NOMO-1 treated with dmso at 0.1 percent for 144 hours (cell line): ENCODE measurements at regions not wholly inside any gene's neighbourhood (a gene's known extent, or its start where the extent isn't known, plus 50 kb on each side); places are given as distances from the start of the nearest gene placed in this dataset.

Experiments used
- DNase-seq: peaks from one replicate; lab custom pipeline; 2025; ENCODE audit not compliant: unreplicated experiment; lab: John Stamatoyannopoulos, UW

DNA sequence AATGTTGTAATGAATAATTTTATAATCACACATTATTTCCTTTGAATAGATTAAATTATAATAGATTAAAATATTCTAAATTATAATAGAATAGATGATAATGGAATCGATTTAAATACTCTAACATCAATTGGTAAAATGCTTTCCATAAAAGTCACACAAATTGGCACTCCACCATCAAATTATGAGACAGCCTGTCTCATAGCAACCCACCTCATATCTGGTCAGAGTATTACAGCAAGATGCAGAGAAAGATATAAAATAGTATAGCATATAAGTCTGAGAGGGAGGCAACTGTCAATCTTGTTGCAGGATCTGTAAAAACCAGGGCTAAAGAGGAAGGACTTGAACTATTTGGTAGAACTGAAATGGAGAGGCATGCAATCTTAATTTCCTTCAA, 98.4 kb upstream of the NCKAP5 start:
- no peak for DNase-seq

DNA sequence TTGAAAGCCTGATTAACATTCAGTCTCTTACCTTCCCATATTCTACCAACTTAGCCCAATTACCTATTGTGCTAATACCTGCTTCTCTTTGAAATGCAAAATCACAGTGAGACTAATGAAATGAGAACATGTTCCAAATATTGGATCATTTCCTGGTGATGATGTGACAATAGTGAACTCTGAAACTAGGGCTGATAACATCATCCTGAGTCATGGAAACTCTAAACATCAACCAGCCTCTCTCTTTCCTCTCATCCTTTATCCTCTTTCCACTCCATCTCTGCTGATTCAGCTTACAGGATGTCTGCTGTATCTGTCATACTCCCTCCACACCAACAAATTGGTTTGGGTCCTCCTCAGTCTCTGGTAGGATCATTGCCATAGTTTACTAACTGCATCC, 98.8 kb upstream of the NCKAP5 start:
- DNase-seq = no peak

DNA sequence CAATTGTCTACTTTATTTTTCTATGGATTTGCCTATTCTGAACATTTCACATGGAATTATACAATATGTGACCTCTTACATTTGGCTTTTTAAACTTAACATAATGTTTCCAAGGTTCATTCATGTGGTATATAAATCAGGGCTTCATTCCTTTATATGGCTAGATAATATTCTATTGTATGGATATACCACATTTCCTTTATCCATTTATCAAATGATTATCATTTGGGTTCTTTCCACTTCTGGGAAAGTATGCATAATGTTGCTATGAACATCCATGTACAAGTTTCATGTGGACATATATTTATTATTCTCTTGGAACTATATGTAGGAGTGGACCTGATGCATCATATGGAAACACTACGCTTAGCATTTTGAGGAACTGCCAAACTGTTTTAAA, 99.7 kb upstream of the NCKAP5 start:
- DNase-seq = no peak

DNA sequence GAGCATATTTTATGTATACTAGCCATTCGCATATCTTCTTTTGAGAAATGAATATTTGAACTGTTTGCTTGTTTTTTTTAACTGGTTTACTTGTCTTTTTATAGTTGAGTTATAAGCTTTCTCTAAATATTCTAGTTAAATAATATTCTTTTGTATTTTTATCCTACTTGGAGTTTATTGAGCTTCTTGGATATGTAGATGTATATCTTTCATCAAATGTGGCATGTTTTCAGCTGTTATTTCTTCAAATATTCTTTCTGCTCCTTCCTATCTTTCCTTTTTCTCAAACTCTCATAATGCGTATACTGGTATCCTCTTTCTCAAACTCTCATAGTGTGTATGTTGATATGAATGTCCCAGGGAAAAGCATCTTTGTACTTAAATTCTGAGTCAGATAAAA, 100.3 kb upstream of the NCKAP5 start:
- DNase-seq = no peak

DNA sequence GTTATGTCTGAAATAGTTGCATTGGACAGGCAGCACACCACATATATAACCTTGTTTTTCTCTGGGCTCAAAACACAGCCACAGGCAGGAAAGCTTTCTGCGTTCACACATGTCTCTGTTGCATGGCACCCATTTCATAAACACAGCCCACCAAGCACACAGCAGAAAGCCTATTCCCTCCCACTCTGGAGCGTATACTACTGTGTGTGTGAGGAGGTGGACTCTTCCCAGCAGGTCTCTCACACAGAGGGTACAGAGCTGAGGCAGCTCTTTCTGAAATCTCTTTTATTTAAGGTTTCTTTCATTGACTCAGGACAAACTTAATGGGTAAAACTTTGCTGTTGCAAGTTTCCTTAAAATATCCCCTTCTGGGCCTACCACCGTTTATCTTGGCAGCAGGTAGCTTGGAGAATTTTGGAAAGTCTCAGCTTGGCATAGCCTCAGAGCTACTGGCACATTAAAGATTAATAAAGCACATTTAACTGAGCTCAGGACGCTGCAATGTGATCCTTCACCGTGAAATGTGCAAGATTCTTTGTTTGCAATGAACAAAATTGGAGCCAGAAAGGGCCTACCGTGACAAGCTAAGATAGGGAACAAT, 105.1 kb upstream of the NCKAP5 start:
- no peak for DNase-seq

DNA sequence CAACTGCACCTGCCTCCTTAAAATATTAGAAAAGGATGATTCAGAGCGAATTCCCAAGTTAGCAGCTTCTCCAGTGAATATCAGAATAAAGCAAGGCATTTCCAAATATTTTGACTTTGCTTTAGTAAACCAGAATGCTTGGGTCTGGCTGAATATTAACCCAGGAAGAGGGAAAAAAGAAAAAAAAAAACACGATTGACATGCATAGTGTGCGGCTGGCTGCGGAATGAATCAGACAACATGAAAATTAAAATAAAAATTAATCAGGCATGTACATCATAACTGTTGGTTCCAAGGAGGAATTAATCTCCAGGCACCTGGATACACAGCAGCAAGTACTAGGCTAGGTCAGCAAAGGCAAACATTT, 105.8 kb upstream of the NCKAP5 start:
- DNase-seq = no peak

DNA sequence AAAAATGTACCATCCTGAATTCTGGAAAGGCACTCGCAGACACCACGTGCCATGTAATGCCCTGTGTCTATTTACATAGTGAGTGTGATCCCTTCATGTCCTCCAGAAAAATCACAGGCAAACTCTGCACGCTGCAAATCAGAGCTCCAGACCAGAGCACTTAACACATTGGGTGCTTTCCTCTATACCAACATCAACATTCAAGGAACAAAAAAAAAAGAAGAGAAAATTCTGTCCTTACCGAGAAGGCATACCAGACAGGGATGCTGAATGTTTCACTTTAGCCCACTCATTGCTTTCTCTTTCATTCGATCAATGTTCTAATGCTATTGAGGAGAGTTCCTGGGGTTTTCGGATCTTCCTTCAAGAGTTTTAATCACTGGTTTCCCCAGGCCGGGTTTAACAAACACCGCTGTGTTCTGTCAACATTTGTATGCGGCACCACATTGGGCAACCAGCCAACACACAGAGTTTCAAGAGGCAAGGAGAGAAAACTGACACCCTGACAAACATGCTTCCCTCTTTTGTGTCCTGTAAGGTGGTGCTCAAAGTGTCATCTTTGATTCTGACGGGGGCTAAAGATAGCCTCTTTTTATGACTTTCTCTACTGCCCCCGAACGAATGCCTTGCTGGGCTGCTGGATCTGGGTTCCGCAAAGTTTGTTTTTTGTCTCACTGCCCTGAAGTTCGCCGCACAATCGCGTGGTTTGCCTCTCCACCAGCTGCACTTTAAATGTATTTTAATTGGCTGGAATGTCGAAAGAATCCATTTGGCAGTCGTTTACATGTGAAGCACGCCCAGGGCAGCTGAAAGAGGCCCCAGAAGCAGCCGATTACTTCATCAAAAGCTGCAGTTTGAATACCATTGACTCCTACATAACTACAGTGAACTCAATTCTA, 106.4 kb upstream of the NCKAP5 start:
- DNase-seq = no peak

DNA sequence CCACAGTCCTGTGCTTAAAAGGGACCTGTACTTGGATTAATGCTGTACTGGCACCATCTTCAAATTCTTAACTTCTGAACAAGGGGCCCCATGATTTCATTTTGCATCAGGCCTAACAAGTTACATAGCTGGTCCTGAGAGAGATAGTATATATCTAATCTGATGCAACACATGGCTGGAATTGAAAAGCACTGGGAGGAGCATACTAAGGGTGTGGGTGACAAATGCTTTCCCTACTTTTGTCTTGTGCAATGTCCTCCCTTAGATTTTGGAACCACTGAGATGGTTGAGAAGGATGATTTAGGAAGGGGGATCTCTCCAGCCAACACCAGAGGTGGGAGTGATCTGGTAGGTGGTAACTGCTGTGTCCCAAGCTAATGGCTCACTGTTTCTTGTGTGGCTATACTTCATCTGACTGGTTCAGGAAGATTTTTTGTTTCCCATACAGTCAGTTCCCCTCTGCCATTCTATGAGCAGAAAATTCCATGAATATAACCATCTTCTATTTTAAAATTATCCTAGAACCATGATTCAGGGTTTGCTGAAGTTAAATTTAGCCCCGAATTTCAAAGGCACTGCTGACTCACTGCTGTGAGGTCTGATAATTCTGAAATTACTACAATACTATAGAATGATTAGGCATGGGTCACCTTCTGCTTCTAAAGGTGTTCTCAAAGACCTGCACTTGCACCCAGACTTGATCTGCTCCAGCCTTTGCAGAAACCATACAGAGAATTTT, 108.3 kb upstream of the NCKAP5 start:
- DNase-seq = no peak

DNA sequence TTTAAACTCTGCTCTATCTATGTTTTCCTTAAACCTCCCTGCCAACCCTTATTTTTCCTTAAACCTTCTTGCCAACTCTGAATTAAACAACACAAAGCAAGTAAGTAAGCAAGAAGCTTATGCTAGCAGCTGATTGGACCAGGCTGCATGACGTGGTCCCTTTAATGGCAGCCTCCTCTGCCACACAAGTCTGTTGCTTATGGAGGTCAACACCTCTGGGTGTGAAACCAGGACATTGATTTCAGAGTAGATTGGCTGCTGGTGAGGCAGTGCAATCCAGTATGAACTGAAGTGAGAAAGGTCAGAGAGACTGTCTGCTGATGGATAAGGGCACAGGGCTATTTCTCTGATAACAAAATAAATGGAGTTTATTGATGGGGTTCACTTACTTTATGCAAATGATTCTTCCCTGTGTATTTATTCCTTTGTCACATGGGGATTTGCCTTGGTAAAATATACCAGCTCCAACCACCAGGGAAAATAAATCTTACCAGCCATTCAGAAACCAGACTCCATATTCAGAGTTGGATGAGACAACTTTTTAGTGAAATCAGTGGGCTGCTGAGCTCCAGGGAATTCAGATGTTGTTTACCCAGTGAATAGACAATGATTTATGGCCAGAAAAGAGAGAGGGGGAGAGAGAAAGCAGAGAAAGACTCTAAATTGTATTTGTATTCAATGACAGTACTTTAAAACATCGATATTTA, 112.2 kb upstream of the NCKAP5 start:
- no peak for DNase-seq

DNA sequence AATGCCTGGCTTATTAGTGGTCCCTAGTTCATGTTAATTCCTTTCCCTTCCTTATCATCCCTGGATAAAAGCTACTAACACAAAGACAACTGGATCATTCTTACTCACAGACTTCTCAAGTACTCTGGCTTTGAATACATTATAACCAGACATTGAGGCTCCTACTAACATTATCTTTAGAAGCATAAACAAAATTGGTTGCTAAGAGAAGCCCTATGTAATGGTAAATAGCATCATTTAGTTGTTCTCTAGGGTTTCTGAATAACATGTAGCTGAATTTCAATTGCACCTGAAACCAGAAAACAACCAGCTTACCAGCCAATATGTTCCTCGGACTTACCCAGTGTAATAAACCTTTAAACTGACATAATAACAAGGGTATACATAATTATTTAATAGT, 114.1 kb upstream of the NCKAP5 start:
- no peak for DNase-seq

DNA sequence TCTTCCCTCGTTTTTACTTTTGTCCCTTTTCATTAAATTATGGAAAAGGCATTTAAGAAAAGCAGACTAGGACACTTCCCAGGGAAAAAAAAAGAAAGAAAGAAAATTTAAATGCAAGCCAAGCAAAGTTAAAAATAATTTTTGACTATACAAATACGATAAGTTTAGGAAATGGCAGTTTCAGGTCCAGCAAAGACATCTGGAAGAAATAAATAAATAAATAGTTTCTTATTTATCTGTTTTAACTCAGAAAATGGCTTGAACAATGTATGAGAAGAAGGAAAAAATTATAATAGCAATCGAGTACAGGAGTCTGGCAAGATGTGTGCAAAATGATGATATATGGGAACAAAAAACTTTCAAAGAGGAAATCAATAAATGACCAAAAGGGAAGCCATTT, 114.6 kb upstream of the NCKAP5 start:
- no peak for DNase-seq

DNA sequence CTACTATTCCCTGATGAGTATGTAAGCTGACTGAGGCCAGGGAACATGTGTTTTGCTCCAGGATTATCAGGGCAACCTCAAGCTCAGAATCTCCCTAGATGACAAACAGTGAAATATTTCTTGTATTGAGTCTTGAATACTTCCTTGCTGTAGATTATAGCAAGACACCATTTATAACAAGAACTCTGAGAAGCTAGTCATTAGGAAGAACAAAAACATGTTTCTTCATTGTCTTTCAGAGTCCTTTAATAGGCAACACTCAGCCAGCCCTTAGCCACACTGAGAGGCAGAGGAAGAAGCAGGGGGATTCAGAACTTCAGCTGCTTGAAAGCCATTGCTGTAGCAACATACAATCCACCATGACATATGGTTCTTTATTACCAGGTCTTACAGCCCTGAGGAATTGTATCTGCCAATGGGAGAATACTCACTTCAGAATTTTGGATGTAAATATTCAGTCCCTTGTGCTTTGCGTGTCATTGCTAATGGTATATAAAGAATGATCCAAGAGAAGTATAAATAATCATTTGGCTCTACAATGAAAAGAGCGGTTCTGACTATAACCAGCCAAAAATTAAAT, 117.5 kb upstream of the NCKAP5 start:
- no peak for DNase-seq

DNA sequence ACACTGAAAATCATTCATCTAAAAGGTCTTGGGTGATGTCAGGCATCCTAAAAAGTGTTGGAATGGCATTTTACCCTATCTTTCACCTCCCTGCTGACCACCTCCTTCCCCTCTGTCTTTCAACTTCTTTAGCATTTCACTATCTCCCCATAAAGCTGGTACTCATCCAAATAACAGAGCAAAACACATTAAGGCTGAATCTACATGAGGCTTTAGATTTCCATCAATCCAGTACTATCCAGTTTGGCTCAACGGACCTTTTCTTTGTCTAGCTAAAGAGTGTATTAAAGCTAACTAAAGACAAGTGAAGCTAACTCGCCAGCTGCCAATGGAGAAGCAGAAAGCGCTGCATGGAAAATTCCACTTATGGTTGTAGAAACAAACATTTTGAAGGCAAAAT, 122.5 kb upstream of the NCKAP5 start:
- no peak for DNase-seq

DNA sequence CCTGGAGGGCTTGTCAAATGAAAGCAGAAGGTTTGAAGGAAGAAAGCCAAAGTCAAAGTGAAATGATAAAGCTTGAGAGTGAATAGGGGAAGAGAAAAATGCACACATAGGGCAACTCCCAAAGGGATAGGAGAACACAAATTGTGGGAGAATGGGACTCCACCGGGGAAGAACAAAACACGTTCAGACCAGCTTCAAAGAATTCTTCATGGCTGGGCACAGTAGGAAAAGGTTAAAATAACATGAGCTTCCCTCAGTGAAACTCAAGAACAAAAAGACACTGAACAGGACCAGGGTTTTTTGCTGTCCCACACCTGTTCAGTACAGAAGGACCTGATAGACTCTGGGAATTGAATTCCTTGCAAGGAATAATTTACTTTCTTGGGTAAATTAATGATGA, 123.1 kb upstream of the NCKAP5 start:
- DNase-seq = no peak

DNA sequence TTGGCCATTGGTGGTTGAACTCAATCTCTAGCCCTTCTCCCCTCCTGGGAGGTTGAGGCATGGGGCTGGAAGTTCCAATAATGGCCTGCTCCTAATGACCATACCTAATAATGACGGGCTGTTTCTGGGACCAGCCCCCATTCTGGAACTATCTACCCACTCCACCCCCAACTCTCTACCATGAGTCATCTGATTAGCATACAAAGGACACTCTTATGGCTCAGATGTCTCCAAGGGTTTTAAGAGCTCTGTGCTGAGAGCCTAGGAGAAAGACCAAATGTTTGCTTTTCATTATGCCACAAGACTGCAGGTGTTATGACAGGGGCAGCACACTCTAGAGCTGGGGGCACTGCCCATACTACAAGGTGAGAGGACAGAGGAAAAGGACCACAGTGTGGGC, 137.0 kb upstream of the NCKAP5 start:
- no peak for DNase-seq

DNA sequence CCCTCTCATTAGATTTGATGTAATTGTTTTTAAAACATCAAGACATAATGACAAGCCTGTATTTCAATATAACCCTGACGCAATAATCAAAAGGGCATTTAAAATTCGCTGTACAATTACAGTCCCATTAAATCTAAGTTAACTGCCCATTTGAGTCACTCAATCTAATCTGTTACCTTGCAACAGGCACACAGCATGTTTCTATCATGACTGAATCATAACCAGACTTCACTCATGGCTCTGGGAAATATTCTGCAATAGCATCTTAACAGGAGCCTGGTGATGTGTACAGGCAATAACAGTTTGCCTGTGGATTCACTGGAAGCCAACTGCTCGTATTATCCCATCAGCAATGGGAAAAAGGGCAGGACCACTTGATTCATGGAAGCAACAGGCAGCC, 142.3 kb upstream of the NCKAP5 start:
- no peak for DNase-seq

DNA sequence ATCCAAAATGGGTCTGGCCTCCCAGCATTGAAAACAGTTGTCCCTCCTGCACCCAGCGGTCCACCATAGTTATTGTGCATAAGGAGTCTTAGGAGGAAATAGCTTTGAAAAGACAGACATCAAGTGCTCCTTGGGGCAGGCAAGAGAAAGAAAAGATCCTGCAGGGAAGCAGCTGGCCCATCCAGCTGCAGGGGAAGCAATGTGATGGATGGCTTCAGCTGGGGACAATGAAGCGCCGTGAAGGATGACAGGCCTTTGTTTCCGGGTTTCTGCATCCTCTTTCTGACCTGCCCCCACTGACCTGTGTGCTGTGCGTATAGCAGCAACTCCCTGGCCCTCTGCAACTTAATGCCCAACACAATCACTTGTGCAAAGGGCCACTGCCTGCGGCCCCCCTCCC, 142.9 kb upstream of the NCKAP5 start:
- DNase-seq = no peak

DNA sequence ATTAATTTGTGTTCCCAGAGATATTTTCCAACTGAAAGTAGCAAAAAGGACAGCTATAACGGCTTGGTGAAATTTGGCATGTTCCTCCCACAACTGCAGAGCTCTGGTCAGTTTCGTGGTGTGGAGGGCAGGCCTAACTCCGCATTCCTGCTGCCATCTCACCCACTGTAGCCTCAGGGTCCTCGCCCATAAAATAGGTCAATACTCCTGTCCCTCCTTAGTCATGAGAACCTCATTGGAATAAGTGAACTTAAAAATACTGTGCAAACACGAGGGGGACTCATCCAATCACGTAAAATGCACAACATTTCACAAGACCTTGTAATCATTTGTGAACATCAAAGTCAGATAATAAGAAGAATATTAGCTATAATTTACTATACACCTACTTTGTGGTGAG, 143.5 kb upstream of the NCKAP5 start:
- no peak for DNase-seq

DNA sequence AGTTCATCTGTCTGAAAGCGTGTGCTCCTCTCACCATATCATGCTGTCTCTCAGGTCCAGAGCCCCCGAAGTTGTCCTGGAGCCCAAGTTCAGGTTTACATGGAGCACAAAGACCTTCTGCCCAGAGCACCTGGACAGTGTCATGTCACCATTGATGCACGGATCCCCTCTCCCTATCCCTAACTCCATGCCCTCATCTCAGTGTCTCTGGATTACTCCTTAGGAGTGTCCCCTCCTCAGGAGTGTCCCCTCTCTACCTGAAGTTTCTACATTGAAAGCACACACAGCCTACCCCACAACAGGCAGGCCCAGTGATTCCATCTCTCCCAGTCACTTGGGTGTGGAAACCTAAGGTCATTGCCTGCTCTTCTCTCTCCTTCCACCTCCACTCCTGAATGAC, 144.1 kb upstream of the NCKAP5 start:
- no peak for DNase-seq

DNA sequence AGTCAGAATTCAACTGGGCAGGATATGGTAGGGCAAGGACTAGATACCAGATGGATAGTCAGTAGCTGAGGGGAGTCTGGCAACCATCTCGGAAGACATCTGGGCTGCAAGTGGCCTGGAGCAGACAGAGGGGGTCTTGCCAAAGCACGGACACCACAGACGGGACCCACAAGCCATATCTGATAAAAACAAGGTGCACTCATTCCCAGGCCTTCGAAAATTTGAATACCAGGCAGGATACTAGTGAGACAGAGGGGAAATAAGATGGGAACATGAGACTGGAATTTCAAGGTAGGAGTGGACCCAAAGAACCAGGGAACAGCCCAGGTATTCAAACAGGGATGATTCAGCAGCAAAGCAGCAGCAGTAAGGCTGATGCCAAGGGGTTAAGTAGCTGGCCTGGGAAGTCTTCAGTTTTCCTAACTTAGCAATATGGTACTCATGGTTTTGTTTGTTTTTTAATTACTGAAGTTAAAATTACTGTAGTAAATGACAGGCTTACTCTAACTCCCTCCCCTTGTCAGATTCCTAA, 144.9 kb upstream of the NCKAP5 start:
- no peak for DNase-seq

DNA sequence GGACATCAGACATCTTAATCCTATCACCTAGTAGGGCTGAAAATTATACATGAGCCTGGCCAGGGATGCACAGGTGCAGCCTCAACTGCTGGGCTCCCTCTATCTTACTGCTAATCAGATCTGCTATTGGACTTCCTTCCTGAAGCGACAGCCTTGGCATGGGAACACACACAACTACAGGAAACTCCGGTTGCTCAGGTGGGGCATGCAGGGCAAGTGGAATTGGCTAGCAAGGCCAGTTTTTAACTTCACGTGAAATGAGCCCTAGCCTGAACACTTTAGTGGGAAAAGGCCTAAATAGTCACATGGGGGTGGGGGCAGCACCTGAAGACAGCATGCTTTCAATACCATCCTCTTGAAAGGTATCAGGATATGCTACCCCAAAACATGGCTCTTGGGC, 147.9 kb upstream of the NCKAP5 start:
- no peak for DNase-seq
